HG03280 (cell line): ENCODE measurements at regions not wholly inside any gene's neighbourhood (a gene's known extent, or its start where the extent isn't known, plus 50 kb on each side); places are given as distances from the start of the nearest gene placed in this dataset.
"Not testable (repeated sequence)": the region's sequence is repeated elsewhere in the genome, so short reads cannot be mapped to it uniquely, and the experiment has no call there.

ENCODE experiments used
- ATAC-seq: cut with Tn5 transposase; IDR thresholded peaks from one replicate; pipeline ENCODE4 v1.9.1; 2021; ENCODE audit warnings: mild to moderate bottlenecking, moderate library complexity; ENCODE audit not compliant: unreplicated experiment

GRCh38 chr14:99009871-99010270, 262.1 kb downstream of the BCL11B start:
- ATAC-seq = no peak

- no peak for ATAC-seq
Observed at GRCh38 chr14:99011385-99011784, 260.6 kb downstream of the BCL11B start.

- no peak for ATAC-seq
Observed at GRCh38 chr14:99012703-99013102, 259.3 kb downstream of the BCL11B start.

- ATAC-seq = no peak
Observed at GRCh38 chr14:99015833-99016232, 256.2 kb downstream of the BCL11B start.

- ATAC-seq = no peak
Observed at GRCh38 chr14:99023371-99023770, 248.6 kb downstream of the BCL11B start.

- no peak for ATAC-seq
Observed at GRCh38 chr14:99024926-99025325, 247.1 kb downstream of the BCL11B start.

GRCh38 chr14:99025418-99025817, 246.6 kb downstream of the BCL11B start:
- ATAC-seq = no peak

- no peak for ATAC-seq
Observed at GRCh38 chr14:99026471-99026870, 245.5 kb downstream of the BCL11B start.

GRCh38 chr14:99028041-99028440, 244.0 kb downstream of the BCL11B start:
- ATAC-seq = no peak

- no peak for ATAC-seq
Observed at GRCh38 chr14:99028521-99028920, 243.5 kb downstream of the BCL11B start.

- ATAC-seq = no peak
Observed at GRCh38 chr14:99029145-99029915, 242.7 kb downstream of the BCL11B start.

- no peak for ATAC-seq
Observed at GRCh38 chr14:99029916-99030305, 242.1 kb downstream of the BCL11B start.

GRCh38 chr14:99030454-99030853, 241.5 kb downstream of the BCL11B start:
- no peak for ATAC-seq

- no peak for ATAC-seq
Observed at GRCh38 chr14:99032759-99033158, 239.2 kb downstream of the BCL11B start.

- no peak for ATAC-seq
Observed at GRCh38 chr14:99033951-99034350, 238.0 kb downstream of the BCL11B start.

GRCh38 chr14:99034711-99035171, 237.3 kb downstream of the BCL11B start:
- no peak for ATAC-seq

- no peak for ATAC-seq
Observed at GRCh38 chr14:99035268-99035667, 236.7 kb downstream of the BCL11B start.

- no peak for ATAC-seq
Observed at GRCh38 chr14:99035712-99036610, 236.0 kb downstream of the BCL11B start.

- no peak for ATAC-seq
Observed at GRCh38 chr14:99036611-99037293, 235.2 kb downstream of the BCL11B start.

GRCh38 chr14:99037326-99037725, 234.7 kb downstream of the BCL11B start:
- ATAC-seq = not testable (repeated sequence)

- no peak for ATAC-seq
Observed at GRCh38 chr14:99037777-99038430, 234.1 kb downstream of the BCL11B start.
